Type B pancreatic cell (in vitro differentiated cells): ENCODE measurements at regions not wholly inside any gene's neighbourhood (a gene's known extent, or its start where the extent isn't known, plus 50 kb on each side); places are given as distances from the start of the nearest gene placed in this dataset.
"Not testable (repeated sequence)": the region's sequence is repeated elsewhere in the genome, so short reads cannot be mapped to it uniquely, and the experiment has no call there.

ENCODE experiments used
- DNase-seq: peaks from one replicate; pipeline ENCODE4 v3.0.0; 2021; ENCODE audit warnings: mixed read lengths; ENCODE audit not compliant: unreplicated experiment; ENCODE audit errors: extremely low spot score
- H3K27ac Mint-ChIP-seq: 2 replicates; pipeline ENCODE4 v1.8.0; 2021; ENCODE audit warnings: mild to moderate bottlenecking, mixed read lengths
- H3K27me3 Mint-ChIP-seq: 2 replicates; pipeline ENCODE4 v1.8.0; 2021; ENCODE audit warnings: mixed read lengths
- H3K36me3 Mint-ChIP-seq: 2 replicates; pipeline ENCODE4 v1.8.0; 2021; ENCODE audit warnings: mixed read lengths
- H3K4me1 Mint-ChIP-seq: one replicate; pipeline ENCODE4 v1.8.0; 2021; ENCODE audit warnings: mixed read lengths; ENCODE audit not compliant: unreplicated experiment
- H3K4me3 Mint-ChIP-seq: 2 replicates; pipeline ENCODE4 v1.8.0; 2021; ENCODE audit warnings: mild to moderate bottlenecking, mixed read lengths
- H3K9me3 Mint-ChIP-seq: 2 replicates; pipeline ENCODE4 v1.8.0; 2021; ENCODE audit warnings: mixed read lengths
- CTCF ChIP-seq: fragments of 200-600 bp; sonication (generic); conservative IDR thresholded peaks from 2 replicates; pipeline ENCODE4 v1.5.0; 2021; ENCODE audit warnings: antibody characterized with exemption, mild to moderate bottlenecking

- H3K4me3 Mint-ChIP-seq = no peak overlapping the region
- H3K27ac Mint-ChIP-seq = no peak overlapping the region
- H3K36me3 Mint-ChIP-seq = no peaks in the 10 kb centered on the region
- DNase-seq = no peak
- H3K27me3 Mint-ChIP-seq = no peaks in the 10 kb centered on the region
- TF ChIP-seq CTCF = no peak
- peaks cover 4% of the 10 kb centered on the region for H3K4me1 Mint-ChIP-seq
- H3K9me3 Mint-ChIP-seq = peaks cover under 1% of the 10 kb centered on the region
Observed at GRCh38 chr10:22158426-22158825, 59.4 kb downstream of the EBLN1 start.

GRCh38 chr10:22156750-22157149 is 61.1 kb downstream of the EBLN1 start:
- TF ChIP-seq CTCF = no peak
- no peak for DNase-seq
- Mint-ChIP-seq H3K36me3 (no peaks in the 10 kb centered on the region), H3K27me3 (no peaks in the 10 kb centered on the region), H3K27ac (no peak overlapping the region), H3K9me3 (peaks cover 5% of the 10 kb centered on the region), H3K4me3 (no peak overlapping the region), H3K4me1 (peaks cover 4% of the 10 kb centered on the region)

- DNase-seq = no peak
- H3K4me3 Mint-ChIP-seq = no peak overlapping the region
- H3K36me3 Mint-ChIP-seq = no peaks in the 10 kb centered on the region
- TF ChIP-seq CTCF = no peak
- peaks cover 6% of the 10 kb centered on the region for H3K27me3 Mint-ChIP-seq
- H3K9me3 Mint-ChIP-seq = peaks cover 12% of the 10 kb centered on the region
- H3K27ac Mint-ChIP-seq = no peak overlapping the region
- no peaks in the 10 kb centered on the region for H3K4me1 Mint-ChIP-seq
Observed at GRCh38 chr10:22152403-22152802, 65.4 kb downstream of the EBLN1 start.

- no peak for TF ChIP-seq CTCF
- no peak for DNase-seq
- H3K27me3 Mint-ChIP-seq = peaks cover 6% of the 10 kb centered on the region
- no peak overlapping the region for H3K4me3 Mint-ChIP-seq
- no peaks in the 10 kb centered on the region for H3K36me3 Mint-ChIP-seq
- peaks cover 19% of the 10 kb centered on the region for H3K9me3 Mint-ChIP-seq
- no peaks in the 10 kb centered on the region for H3K4me1 Mint-ChIP-seq
- no peak overlapping the region for H3K27ac Mint-ChIP-seq
Observed at GRCh38 chr10:22150842-22151241, 67.0 kb downstream of the EBLN1 start.

- Mint-ChIP-seq H3K4me3 (no peak overlapping the region), H3K9me3 (peaks cover 19% of the 10 kb centered on the region), H3K27me3 (peaks cover 6% of the 10 kb centered on the region), H3K27ac (no peak overlapping the region), H3K4me1 (no peaks in the 10 kb centered on the region), H3K36me3 (no peaks in the 10 kb centered on the region)
- no peak for TF ChIP-seq CTCF
- DNase-seq = no peak
Observed at GRCh38 chr10:22148961-22149360, 68.9 kb downstream of the EBLN1 start.

GRCh38 chr10:22145873-22146272 is 71.9 kb downstream of the EBLN1 start:
- H3K27ac Mint-ChIP-seq, H3K36me3 Mint-ChIP-seq, DNase-seq, H3K4me1 Mint-ChIP-seq, H3K4me3 Mint-ChIP-seq, H3K27me3 Mint-ChIP-seq: not testable (repeated sequence)
- H3K9me3 Mint-ChIP-seq = peaks cover 10% of the 10 kb centered on the region
